ENCODE measurements at regions not wholly inside any gene's neighbourhood (a gene's known extent, or its start where the extent isn't known, plus 50 kb on each side); places are given as distances from the start of the nearest gene placed in this dataset.

GRCh38 chr12:68441167-68441566 is 109.0 kb upstream of the MDM1 start:
- TF ChIP-seq CTCF (IDR thresholded peaks at IDR 0.05; ENCODE audit: insufficient read depth, low read length) (no peak), GABPA (IDR thresholded peaks at IDR 0.05; ENCODE audit: low read depth) (no peak), REST (IDR thresholded peaks at IDR 0.05; ENCODE audit: insufficient replicate concordance, low read depth) (no peak)
